Colonic mucosa (tissue), 4 donors: ENCODE measurements at regions not wholly inside any gene's neighbourhood (a gene's known extent, or its start where the extent isn't known, plus 50 kb on each side); places are given as distances from the start of the nearest gene placed in this dataset.

Experiments
- DNase-seq: peaks from one replicate; pipeline ENCODE4 v3.0.0-alpha.2; 2020
- H3K27ac ChIP-seq: fragments of 200-600 bp; one replicate; pipeline ENCODE4 v1.8.0; 2021
- H3K27me3 ChIP-seq: fragments of 200-600 bp; one replicate; pipeline ENCODE4 v1.8.0; 2021
- H3K36me3 ChIP-seq: fragments of 200-600 bp; one replicate; pipeline ENCODE4 v1.8.0; 2021
- H3K4me1 ChIP-seq: fragments of 200-600 bp; one replicate; pipeline ENCODE4 v1.8.0; 2021; ENCODE audit warnings: mild to moderate bottlenecking
- H3K4me3 ChIP-seq: fragments of 200-600 bp; one replicate; pipeline ENCODE4 v1.8.0; 2021
- H3K9ac ChIP-seq, 2 donors: one replicate each; pipeline ENCODE4 v1.7.0; 2013; ENCODE audit warnings: control low read depth in 2 of 2, low read depth in 2 of 2, low read length in 2 of 2
- H3K9me3 ChIP-seq: fragments of 200-600 bp; one replicate; pipeline ENCODE4 v1.8.0; 2021
- CTCF ChIP-seq: fragments of 200-600 bp; IDR thresholded peaks from one replicate; pipeline ENCODE4 v1.8.0; 2022; ENCODE audit warnings: antibody characterized with exemption, mild to moderate bottlenecking
- intact Hi-C: fragments of 100-400 bp; cut with DNase I; formaldehyde crosslinking; loops from one replicate; pipeline ENCODE4 v1.14.1; 2022
- donor health status: healthy.
- donor health status: DM: no; HTN: no; CAD: no.
- donor health status: DM: no; HTN: no; CAD: no.

- no peak for DNase-seq
- H3K36me3 ChIP-seq, result no peaks in the 10 kb centered on the region
- no peak overlapping the region for H3K9ac ChIP-seq
- no peak for TF ChIP-seq CTCF
- H3K27me3 ChIP-seq, result no peaks in the 10 kb centered on the region
- intact Hi-C loops, result no loop called here
- no peaks in the 10 kb centered on the region for H3K9me3 ChIP-seq
- no peak overlapping the region for H3K4me3 ChIP-seq
- H3K4me1 ChIP-seq, result no peaks in the 10 kb centered on the region
- H3K27ac ChIP-seq, result no peak overlapping the region
These were observed 519.0 kb downstream of the NPHP4 start for GRCh38 chr1:5473268-5473667.

GRCh38 chr1:5466487-5466886, 525.7 kb downstream of the NPHP4 start:
- intact Hi-C loops, result no loop called here
- no peaks in the 10 kb centered on the region for H3K27me3 ChIP-seq
- H3K4me1 ChIP-seq, result no peaks in the 10 kb centered on the region
- DNase-seq, result no peak
- no peak overlapping the region for H3K27ac ChIP-seq
- no peaks in the 10 kb centered on the region for H3K36me3 ChIP-seq
- no peak overlapping the region for H3K9ac ChIP-seq
- no peaks in the 10 kb centered on the region for H3K9me3 ChIP-seq
- no peak for TF ChIP-seq CTCF
- no peak overlapping the region for H3K4me3 ChIP-seq

- intact Hi-C loops, result no loop called here
These were observed 526.9 kb downstream of the NPHP4 start for GRCh38 chr1:5465281-5465711.

GRCh38 chr1:5464366-5464765, 527.9 kb downstream of the NPHP4 start:
- TF ChIP-seq CTCF, result no peak
- no peak overlapping the region for H3K27ac ChIP-seq
- H3K4me1 ChIP-seq, result no peaks in the 10 kb centered on the region
- no peak overlapping the region for H3K4me3 ChIP-seq
- DNase-seq, result no peak
- no peaks in the 10 kb centered on the region for H3K9me3 ChIP-seq
- no peaks in the 10 kb centered on the region for H3K27me3 ChIP-seq
- H3K36me3 ChIP-seq, result no peaks in the 10 kb centered on the region
- intact Hi-C loops, result no loop called here
- no peak overlapping the region for H3K9ac ChIP-seq

More at GRCh38 chr1:5465281-5465711, 526.9 kb downstream of the NPHP4 start:
- H3K27ac ChIP-seq, result no peak overlapping the region
- no peak for DNase-seq
- H3K9ac ChIP-seq, result no peak overlapping the region
- no peaks in the 10 kb centered on the region for H3K4me1 ChIP-seq
- TF ChIP-seq CTCF, result no peak
- H3K9me3 ChIP-seq, result no peaks in the 10 kb centered on the region
- no peaks in the 10 kb centered on the region for H3K27me3 ChIP-seq
- H3K4me3 ChIP-seq, result no peak overlapping the region
- no peaks in the 10 kb centered on the region for H3K36me3 ChIP-seq

GRCh38 chr1:5460974-5461373, 531.3 kb downstream of the NPHP4 start:
- H3K36me3 ChIP-seq, result no peaks in the 10 kb centered on the region
- DNase-seq, result no peak
- no peaks in the 10 kb centered on the region for H3K4me1 ChIP-seq
- H3K27ac ChIP-seq, result no peak overlapping the region
- H3K27me3 ChIP-seq, result peaks cover 4% of the 10 kb centered on the region
- H3K9me3 ChIP-seq, result no peaks in the 10 kb centered on the region
- H3K9ac ChIP-seq, result no peak overlapping the region
- no peak overlapping the region for H3K4me3 ChIP-seq
- TF ChIP-seq CTCF, result no peak
- intact Hi-C loops, result no loop called here
